GM12875 (cell line): ENCODE measurements at regions not wholly inside any gene's neighbourhood (a gene's known extent, or its start where the extent isn't known, plus 50 kb on each side); places are given as distances from the start of the nearest gene placed in this dataset.

Experiments used
- H3K4me3 ChIP-seq: one replicate; pipeline ENCODE4 v1.5.1; 2011; ENCODE audit warnings: low read depth, low read length, control low read depth
- TF ChIP-seq, protein P1 (sequence below): IDR thresholded peaks from 2 replicates; pipeline ENCODE4 v1.5.1; 2011; ENCODE audit warnings: low read depth, mild to moderate bottlenecking, control low read depth, inconsistent platforms, low read length, moderate library complexity, borderline replicate concordance; ENCODE audit not compliant: insufficient read depth

DNA sequence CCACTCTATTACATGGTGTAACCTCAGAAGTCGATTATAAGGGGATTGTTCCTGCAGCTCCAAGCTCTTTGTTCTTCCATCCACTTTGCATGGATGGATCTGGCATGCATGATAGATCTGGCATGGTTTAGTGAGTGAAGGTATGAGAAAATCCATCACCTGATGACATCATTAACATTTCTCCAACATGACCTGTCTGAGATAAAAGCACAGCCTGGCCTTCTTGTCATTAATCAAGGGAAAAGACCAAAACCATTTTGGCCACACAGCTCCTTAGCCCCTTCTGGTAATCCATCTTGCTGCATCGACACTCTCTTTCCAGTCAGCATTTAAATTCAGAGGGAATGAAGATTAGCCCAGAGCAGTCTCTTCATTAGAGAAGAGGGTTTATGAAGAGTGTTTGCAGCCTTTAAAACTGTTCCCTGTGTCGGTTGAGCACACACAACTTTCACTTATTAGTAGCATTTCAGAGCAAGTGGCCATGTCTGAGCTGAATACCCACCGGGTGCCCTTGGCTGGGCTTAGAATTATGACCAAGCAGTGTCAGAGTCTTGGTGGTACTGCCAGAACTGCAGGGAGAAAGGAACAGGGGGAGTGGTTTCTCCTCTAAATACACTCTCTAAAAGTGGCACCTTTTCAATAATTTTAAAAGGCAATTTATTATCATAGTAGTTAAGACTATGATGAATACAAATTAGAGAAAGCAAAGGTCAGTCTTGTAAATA, 246.0 kb downstream of the HAPSTR1 start:
- no peak overlapping the region for H3K4me3 ChIP-seq
- TF ChIP-seq, protein P1, sequence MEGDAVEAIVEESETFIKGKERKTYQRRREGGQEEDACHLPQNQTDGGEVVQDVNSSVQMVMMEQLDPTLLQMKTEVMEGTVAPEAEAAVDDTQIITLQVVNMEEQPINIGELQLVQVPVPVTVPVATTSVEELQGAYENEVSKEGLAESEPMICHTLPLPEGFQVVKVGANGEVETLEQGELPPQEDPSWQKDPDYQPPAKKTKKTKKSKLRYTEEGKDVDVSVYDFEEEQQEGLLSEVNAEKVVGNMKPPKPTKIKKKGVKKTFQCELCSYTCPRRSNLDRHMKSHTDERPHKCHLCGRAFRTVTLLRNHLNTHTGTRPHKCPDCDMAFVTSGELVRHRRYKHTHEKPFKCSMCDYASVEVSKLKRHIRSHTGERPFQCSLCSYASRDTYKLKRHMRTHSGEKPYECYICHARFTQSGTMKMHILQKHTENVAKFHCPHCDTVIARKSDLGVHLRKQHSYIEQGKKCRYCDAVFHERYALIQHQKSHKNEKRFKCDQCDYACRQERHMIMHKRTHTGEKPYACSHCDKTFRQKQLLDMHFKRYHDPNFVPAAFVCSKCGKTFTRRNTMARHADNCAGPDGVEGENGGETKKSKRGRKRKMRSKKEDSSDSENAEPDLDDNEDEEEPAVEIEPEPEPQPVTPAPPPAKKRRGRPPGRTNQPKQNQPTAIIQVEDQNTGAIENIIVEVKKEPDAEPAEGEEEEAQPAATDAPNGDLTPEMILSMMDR, result no peak

DNA sequence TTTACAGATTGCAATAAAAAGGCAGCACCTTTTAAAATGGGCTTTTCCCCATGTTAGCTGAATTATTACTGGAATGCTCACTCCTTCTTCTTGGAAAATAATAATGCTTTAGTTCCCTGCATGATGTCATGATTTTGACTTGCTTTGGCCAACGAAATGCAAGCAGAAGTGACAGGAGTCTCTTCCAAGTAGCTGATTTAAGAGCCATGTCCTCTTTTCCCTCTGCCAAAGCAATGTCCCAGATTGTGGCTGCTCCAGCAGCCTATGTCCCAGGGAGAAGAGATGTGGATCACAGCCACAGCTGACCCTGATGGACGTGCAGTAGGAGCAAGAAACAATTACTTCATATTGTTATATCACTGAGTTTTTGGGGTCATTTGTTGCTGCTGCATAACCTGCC, 246.6 kb downstream of the HAPSTR1 start:
- TF ChIP-seq, protein P1, result no peak
- H3K4me3 ChIP-seq, result no peak overlapping the region

DNA sequence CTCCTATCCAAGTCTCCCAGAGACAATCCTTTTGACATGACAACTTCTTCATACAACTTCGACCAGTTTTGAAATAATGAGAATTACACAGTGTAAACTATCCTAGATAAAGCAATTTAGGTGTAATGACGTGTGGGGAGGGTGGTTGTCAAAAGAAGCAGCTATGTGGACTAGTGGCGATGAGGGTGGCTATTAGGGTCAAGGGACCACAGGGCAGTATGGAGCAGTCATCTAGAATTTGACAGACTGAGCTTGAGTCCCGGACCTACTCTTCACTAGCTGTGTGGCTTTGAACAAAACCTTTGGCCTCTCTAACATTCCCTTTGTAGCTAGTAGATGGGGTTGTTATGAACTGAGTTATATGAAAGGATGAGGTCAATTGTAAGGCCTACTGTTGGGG, 247.1 kb downstream of the HAPSTR1 start:
- TF ChIP-seq, protein P1, result no peak
- H3K4me3 ChIP-seq, result no peak overlapping the region

DNA sequence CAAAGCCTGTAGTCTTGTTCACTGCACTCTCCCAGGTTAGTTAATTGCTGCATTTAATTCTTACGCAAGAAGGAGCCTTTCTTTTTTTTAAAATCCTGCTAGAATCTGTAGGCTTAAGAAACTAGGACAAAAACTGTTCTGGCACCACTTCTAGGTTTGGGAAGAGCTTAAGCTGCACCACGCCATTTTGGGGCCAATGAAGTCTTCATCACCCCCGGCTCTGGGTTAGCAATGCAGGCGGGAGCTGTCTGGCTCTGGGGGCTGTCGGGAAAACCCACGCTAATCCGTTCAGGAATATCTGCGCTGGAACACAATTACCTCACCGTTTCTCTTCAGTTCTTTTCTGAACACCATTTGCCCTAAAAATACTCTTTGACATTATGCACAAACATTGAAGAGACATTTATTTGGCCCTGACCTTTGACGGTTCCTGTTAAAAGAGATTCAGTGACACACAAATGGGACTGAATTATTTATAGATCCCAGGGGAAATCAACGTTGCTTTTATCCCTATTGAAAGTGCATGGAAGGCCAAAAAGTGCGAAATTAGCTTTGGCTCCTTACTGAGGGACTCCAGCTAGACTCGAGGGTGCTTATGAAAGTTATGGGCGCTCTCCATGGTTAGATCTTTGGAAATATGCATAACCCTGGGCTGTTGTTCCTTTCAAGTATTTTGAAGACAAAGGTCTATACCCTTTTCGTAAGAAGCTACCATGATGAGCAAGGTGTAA, 249.2 kb downstream of the HAPSTR1 start:
- no peak overlapping the region for H3K4me3 ChIP-seq
- TF ChIP-seq, protein P1, result no peak

DNA sequence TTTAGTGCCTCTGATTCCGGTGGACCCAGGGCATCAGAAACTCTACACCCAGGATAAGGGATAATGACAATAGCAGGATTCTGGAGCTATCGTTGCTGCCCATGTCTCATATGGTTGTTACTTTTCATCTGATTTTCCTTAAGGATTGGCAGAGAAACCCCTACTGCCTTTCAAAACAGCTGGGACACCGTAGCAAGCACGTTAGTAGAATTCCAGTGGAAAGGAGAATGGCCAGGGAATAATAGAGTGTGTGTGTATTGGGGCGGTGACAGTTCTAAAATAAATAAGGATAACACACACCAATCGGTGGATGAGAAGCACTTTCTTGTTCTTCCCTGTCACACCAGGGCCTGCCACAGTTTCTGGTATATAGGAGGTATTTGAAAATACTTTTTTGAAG, 251.8 kb downstream of the HAPSTR1 start:
- H3K4me3 ChIP-seq, result no peak overlapping the region
- TF ChIP-seq, protein P1, result no peak

DNA sequence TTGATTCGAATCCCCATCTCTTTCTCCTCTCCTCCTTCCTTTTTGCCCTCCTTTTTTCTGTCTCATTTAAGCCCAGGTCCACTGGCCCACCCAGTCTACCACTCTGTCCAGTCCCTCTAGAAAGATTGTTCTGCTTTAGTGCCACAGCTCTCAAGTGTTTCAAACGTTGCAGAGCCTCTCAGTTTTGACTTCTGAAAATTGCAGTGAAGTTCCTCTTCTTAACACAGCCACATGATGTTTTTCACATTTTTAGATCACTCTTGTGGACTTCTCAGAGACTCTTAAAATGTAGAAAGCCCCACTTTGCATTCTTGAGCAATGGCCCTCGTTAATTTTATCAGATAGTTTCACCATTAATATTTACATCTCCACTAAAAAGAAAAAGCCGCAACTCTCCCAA, 253.1 kb downstream of the HAPSTR1 start:
- TF ChIP-seq, protein P1, result no peak
- H3K4me3 ChIP-seq, result no peak overlapping the region

DNA sequence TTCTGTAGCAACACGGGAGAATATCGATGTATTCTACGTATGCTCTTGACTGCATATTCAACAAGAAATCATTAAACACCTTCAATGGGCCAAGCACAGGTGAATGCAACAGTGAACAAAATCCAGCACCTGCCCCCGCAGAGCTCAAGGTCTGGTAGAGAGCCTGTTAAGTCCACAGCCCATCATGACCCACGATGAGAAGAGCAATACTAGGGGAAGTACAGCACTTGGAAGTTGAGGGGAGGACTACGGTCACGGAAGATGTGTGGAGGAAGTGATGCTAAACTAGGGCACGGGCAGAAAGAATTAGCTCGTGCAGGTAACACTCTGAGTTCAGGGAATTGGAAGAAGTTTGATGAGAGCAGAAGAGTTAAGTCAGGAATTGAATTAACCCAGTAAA, 253.6 kb downstream of the HAPSTR1 start:
- TF ChIP-seq, protein P1, result no peak

More for the DNA sequence above, 253.6 kb downstream of the HAPSTR1 start:
- no peak overlapping the region for H3K4me3 ChIP-seq
